K562 (cell line): ENCODE measurements at regions not wholly inside any gene's neighbourhood (a gene's known extent, or its start where the extent isn't known, plus 50 kb on each side); places are given as distances from the start of the nearest gene placed in this dataset.

Experiments used
- ATAC-seq: fragments of 200-7000 bp; cut with Tn5 transposase; 3 replicates; pipeline ENCODE4 v1.9.1; 2020; ENCODE audit warnings: moderate library complexity
- BruUV-seq: library from RNA; stranded (reverse); fragments of 400-500 nt; replicated peaks from 2 replicates; lab custom pipeline; 2021; lab: Mats Ljungman, UMichigan
- CTCF ChIA-PET: fragments of 300-600 bp; formaldehyde crosslinking; extraction: SDS; loops from one replicate; lab custom pipeline; 2021; ENCODE audit warnings: low intra/inter-chr PET ratio; lab: Yijun Ruan, JAX
- POLR2A ChIA-PET: fragments of 300-600, 350-650 bp; sonication (Branson Sonifier 250); formaldehyde crosslinking; extraction: SDS; loops from one replicate; lab custom pipeline; 2021; ENCODE audit warnings: antibody characterized with exemption, inconsistent platforms; lab: Yijun Ruan, JAX
- DNase-seq, 4 experiments: peaks; one replicate each; pipeline versions ENCODE4 v3.0.0 to v3.0.0-alpha.2; 2011 to 2018; ENCODE audit warnings: low spot score in 3 of 4, mixed read lengths in 3 of 4; ENCODE audit errors: extremely low read depth in 1 of 4
- FAIRE-seq: peaks from 2 replicates; lab custom pipeline; 2011; peaks lifted over from hg19 to GRCh38; lab: Jason Lieb, UNC
- H2AFZ ChIP-seq: 2 replicates; pipeline ENCODE4 v1.6.0; 2011; ENCODE audit warnings: low read depth, low read length, control low read depth, inconsistent platforms
- H3K27ac ChIP-seq: fragments of 200-600 bp; 3 replicates; pipeline ENCODE4 v1.8.0; 2011; ENCODE audit warnings: low read depth, mild to moderate bottlenecking, control low read depth, inconsistent platforms, low read length, moderate library complexity, mixed read lengths; ENCODE audit errors: extremely low read depth
- H3K27me3 ChIP-seq, 2 experiments: fragments of 300-600 bp in 1 of 2; 2 replicates in 1 of 2; 3 replicates in 1 of 2; pipeline versions ENCODE4 v1.6.0 to v1.8.0; 2011; ENCODE audit warnings: inconsistent platforms in 2 of 2, low read length in 2 of 2, mild to moderate bottlenecking in 1 of 2, mixed read lengths in 1 of 2, moderate library complexity in 1 of 2; ENCODE audit not compliant: control insufficient read depth in 2 of 2, insufficient read depth in 2 of 2
- H3K36me3 ChIP-seq: fragments of 300-600 bp; 3 replicates; pipeline ENCODE4 v1.8.0; 2011; ENCODE audit warnings: mild to moderate bottlenecking, low read length, inconsistent platforms; ENCODE audit not compliant: control insufficient read depth, insufficient read depth
- H3K4me1 ChIP-seq, 2 experiments: fragments of 200-600 bp in 1 of 2; replicated peaks in 1 of 2; 2 replicates in 1 of 2; 3 replicates in 1 of 2; pipeline versions ENCODE4 v1.5.1 to v1.8.0; 2011; ENCODE audit warnings: inconsistent platforms in 2 of 2, low read length in 2 of 2, mild to moderate bottlenecking in 1 of 2, mixed read lengths in 1 of 2, moderate library complexity in 1 of 2; ENCODE audit not compliant: control insufficient read depth in 2 of 2, insufficient read depth in 2 of 2
- H3K4me2 ChIP-seq: 2 replicates; pipeline ENCODE4 v1.6.1; 2011; ENCODE audit warnings: low read length, control low read depth, inconsistent platforms, mixed read lengths; ENCODE audit not compliant: insufficient read depth
- H3K4me3 ChIP-seq: fragments of 200-600 bp; sonication (generic), shearing (Covaris generic); 2 replicates; pipeline ENCODE4 v1.5.1; 2016; ENCODE audit warnings: control low read depth, inconsistent platforms
- H3K79me2 ChIP-seq: fragments of 200-600 bp; 3 replicates; pipeline ENCODE4 v1.8.0; 2011; ENCODE audit warnings: low read length, inconsistent platforms; ENCODE audit not compliant: control insufficient read depth, insufficient read depth
- H3K9ac ChIP-seq, 2 experiments: 2 replicates each; pipeline versions ENCODE4 v1.6.0 to v1.6.1; 2011; ENCODE audit warnings: low read depth in 2 of 2, low read length in 2 of 2, control low read depth in 1 of 2, inconsistent platforms in 1 of 2, mild to moderate bottlenecking in 1 of 2, mixed read lengths in 1 of 2; ENCODE audit not compliant: insufficient read depth in 1 of 2
- H3K9me1 ChIP-seq: one replicate; pipeline ENCODE4 v1.6.0; 2011; ENCODE audit warnings: inconsistent platforms, mild to moderate bottlenecking, low read length, moderate library complexity; ENCODE audit not compliant: control insufficient read depth, insufficient read depth
- H3K9me3 ChIP-seq: replicated peaks from 2 replicates; pipeline ENCODE4 v1.5.1; 2011; ENCODE audit warnings: low read depth, low read length, inconsistent platforms; ENCODE audit not compliant: control insufficient read depth, insufficient read depth
- H4K20me1 ChIP-seq: replicated peaks from 2 replicates; pipeline ENCODE4 v1.6.1; 2011; ENCODE audit warnings: low read length, inconsistent platforms, mixed read lengths; ENCODE audit not compliant: control insufficient read depth, insufficient read depth
- E4F1 ChIP-seq: fragments of 250-450 bp; sonication (Bioruptor Pico); IDR thresholded peaks from 2 replicates; pipeline ENCODE4 v1.5.0; 2021; ENCODE audit warnings: mild to moderate bottlenecking, borderline replicate concordance
- HIVEP1 ChIP-seq: fragments of 250-450 bp; sonication (Bioruptor Pico); IDR thresholded peaks from 2 replicates; pipeline ENCODE4 v1.4.0; 2020; ENCODE audit warnings: mild to moderate bottlenecking
- MCM7 ChIP-seq, 2 experiments: fragments of 450-650 bp; IDR thresholded peaks; 2 replicates each; pipeline ENCODE4 v1.6.1; 2016 to 2018
- MYC ChIP-seq, 2 experiments: fragments of 250-450 bp in 1 of 2; sonication (Bioruptor Pico) in 1 of 2; IDR thresholded peaks; 2 replicates each; pipeline versions ENCODE4 v1.5.1 to v1.6.1; 2012 to 2021; ENCODE audit warnings: low read depth in 2 of 2, borderline replicate concordance in 1 of 2, improper control_type of control experiment in 1 of 2, low read length in 1 of 2, mild to moderate bottlenecking in 1 of 2, moderate library complexity in 1 of 2
- NR1H2 ChIP-seq: sonication (generic); formaldehyde crosslinking; IDR thresholded peaks from 2 replicates; pipeline ENCODE4 v1.4.0; 2020; ENCODE audit warnings: mild to moderate bottlenecking, missing genetic modification reagents
- NR3C1 ChIP-seq: sonication (generic); formaldehyde crosslinking; IDR thresholded peaks from 2 replicates; pipeline ENCODE4 v1.8.1; 2022; ENCODE audit warnings: missing genetic modification reagents
- SETDB1 ChIP-seq: IDR thresholded peaks from one replicate; pipeline ENCODE4 v1.6.1; 2012; ENCODE audit warnings: low read length, control low read depth, inconsistent platforms
- TCF7L2 ChIP-seq: fragments of 150-350 bp; IDR thresholded peaks from 2 replicates; pipeline ENCODE4 v1.6.1; 2016; ENCODE audit warnings: low read depth, mild to moderate bottlenecking, low read length, moderate library complexity
- TFAM ChIP-seq: fragments of 250-450 bp; sonication (Bioruptor Pico); conservative IDR thresholded peaks from 2 replicates; pipeline ENCODE4 v1.5.0; 2021; ENCODE audit warnings: mild to moderate bottlenecking, moderate library complexity
- TSHZ1 ChIP-seq: fragments of 250-450 bp; sonication (Bioruptor Pico); IDR thresholded peaks from 2 replicates; pipeline ENCODE4 v1.4.0; 2020; ENCODE audit warnings: mild to moderate bottlenecking, moderate library complexity
- U2AF1 ChIP-seq: fragments of 200-400 bp; formaldehyde crosslinking; optimal IDR thresholded peaks from 2 replicates; pipeline ENCODE3; 2017; ENCODE audit warnings: mild to moderate bottlenecking, low read depth, low read length, moderate library complexity
- YY1 ChIP-seq, 3 experiments: IDR thresholded peaks; 2 replicates each; pipeline ENCODE4 v1.6.1; 2011; ENCODE audit warnings: low read length in 2 of 3, mild to moderate bottlenecking in 2 of 3, moderate library complexity in 2 of 3, borderline replicate concordance in 1 of 3, control low read depth in 1 of 3, low read depth in 1 of 3; ENCODE audit not compliant: insufficient read depth in 3 of 3, insufficient replicate concordance in 2 of 3, control insufficient read depth in 1 of 3, insufficient read length in 1 of 3; ENCODE audit errors: extremely low read depth in 1 of 3
- ZNF165 ChIP-seq: fragments of 250-450 bp; sonication (Bioruptor Pico); IDR thresholded peaks from 2 replicates; pipeline ENCODE4 v1.4.0; 2020; ENCODE audit warnings: borderline replicate concordance
- WGBS: fragments of 100-300 bp; shearing (Covaris generic); methylation state at CpG from one replicate; pipeline ENCODE4 v1.1.6; 2016; ENCODE audit warnings: low coverage, mixed read lengths; ENCODE audit not compliant: insufficient coverage; ENCODE audit errors: missing lambda C conversion rate; 5-methylcytosine and 5-hydroxymethylcytosine counted together
- in situ Hi-C: fragments of 300-500 bp; cut with MboI; formaldehyde crosslinking; loops from 4 replicates; pipeline ENCODE4 v1.15.0; 2018; ENCODE audit warnings: inconsistent platforms, mixed read lengths
- intact Hi-C: fragments of 100-400 bp; cut with micrococcal nuclease; formaldehyde crosslinking; loops from 2 replicates; pipeline ENCODE4 v1.14.2; 2022
- TF ChIP-seq, protein P1 (sequence below): IDR thresholded peaks from 3 replicates; pipeline ENCODE4 v1.6.1; 2011; ENCODE audit warnings: borderline replicate concordance, mild to moderate bottlenecking; ENCODE audit not compliant: insufficient read length, insufficient read depth

- Histone ChIP-seq H3K4me1 (no peaks in the 10 kb centered on the region), H3K9me3 (no peaks in the 10 kb centered on the region), H3K27ac (no peak overlapping the region), H2AFZ (no peak overlapping the region), H3K4me2 (no peak overlapping the region), H3K9ac (no peak overlapping the region), H3K4me3 (no peak overlapping the region), H3K79me2 (no peaks in the 10 kb centered on the region), H4K20me1 (no peaks in the 10 kb centered on the region), H3K27me3 (no peaks in the 10 kb centered on the region), H3K9me1 (no peaks in the 10 kb centered on the region), H3K36me3 (no peaks in the 10 kb centered on the region)
- ATAC-seq (no peak), FAIRE-seq (no peak), DNase-seq (no peak)
- in situ Hi-C loops (no loop called here), intact Hi-C loops (no loop called here)
- WGBS, result 0% methylated on average over 9 of the region's 10 CpGs
- TF ChIP-seq YY1 (IDR thresholded peaks at IDR 0.05; ENCODE audit: borderline replicate concordance in 1 of 3, control insufficient read depth in 1 of 3, extremely low read depth in 1 of 3, insufficient read depth in 3 of 3, insufficient read length in 1 of 3, insufficient replicate concordance in 2 of 3, low read depth in 1 of 3, low read length in 2 of 3) (no peak), NR3C1 (CRISPR knock-in tag) (no peak), SETDB1 (no peak), NR1H2 (no peak), HIVEP1 (CRISPR knock-in tag) (no peak), TSHZ1 (CRISPR knock-in tag) (no peak), ZNF165 (CRISPR knock-in tag) (no peak), TFAM (no peak), U2AF1 (no peak), E4F1 (no peak), TCF7L2 (no peak), MYC (IDR thresholded peaks at IDR 0.05; ENCODE audit: low read depth, low read length) (no peak), MYC (CRISPR knock-in tag; IDR thresholded peaks at IDR 0.05; ENCODE audit: borderline replicate concordance, low read depth) (no peak), MCM7 (IDR thresholded peaks at IDR 0.05) (no peak)
- TF ChIP-seq, protein P1, sequence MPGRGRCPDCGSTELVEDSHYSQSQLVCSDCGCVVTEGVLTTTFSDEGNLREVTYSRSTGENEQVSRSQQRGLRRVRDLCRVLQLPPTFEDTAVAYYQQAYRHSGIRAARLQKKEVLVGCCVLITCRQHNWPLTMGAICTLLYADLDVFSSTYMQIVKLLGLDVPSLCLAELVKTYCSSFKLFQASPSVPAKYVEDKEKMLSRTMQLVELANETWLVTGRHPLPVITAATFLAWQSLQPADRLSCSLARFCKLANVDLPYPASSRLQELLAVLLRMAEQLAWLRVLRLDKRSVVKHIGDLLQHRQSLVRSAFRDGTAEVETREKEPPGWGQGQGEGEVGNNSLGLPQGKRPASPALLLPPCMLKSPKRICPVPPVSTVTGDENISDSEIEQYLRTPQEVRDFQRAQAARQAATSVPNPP, result no peak
- ChIA-PET POLR2A (interaction anchor here (0.7 kb wide), 1 partner anchor 59 kb away, joined by 3 read pairs; no protein-coding TSS in a partner anchor), CTCF (no interaction called here)
- BruUV-seq, result no TSS peak
These were observed 112.8 kb upstream of the BMP2 start for GRCh38 chr20:6654513-6655252.
